ENCODE measurements at regions not wholly inside any gene's neighbourhood (a gene's known extent, or its start where the extent isn't known, plus 50 kb on each side); places are given as distances from the start of the nearest gene placed in this dataset.

- no peak for TF ChIP-seq CTCF (IDR thresholded peaks at IDR 0.05)
- no peak for TF ChIP-seq POLR2A (IDR thresholded peaks at IDR 0.05)
Observed at GRCh38 chr4:59369229-59369628, 1830.9 kb upstream of the ADGRL3 start.

Measured in lower leg skin (tissue), 3 donors.